ENCODE measurements at regions not wholly inside any gene's neighbourhood (a gene's known extent, or its start where the extent isn't known, plus 50 kb on each side); places are given as distances from the start of the nearest gene placed in this dataset.

- TF ChIP-seq SRF (IDR thresholded peaks at IDR 0.05; ENCODE audit: low read depth, low read length): no peak
- no peak for TF ChIP-seq ASH2L (IDR thresholded peaks at IDR 0.05; ENCODE audit: low read length)
- TF ChIP-seq JUND (IDR thresholded peaks at IDR 0.05; ENCODE audit: low read length): no peak
- no peak for TF ChIP-seq SIN3A (conservative IDR thresholded peaks at IDR 0.05 in 1 of 2, IDR thresholded peaks at IDR 0.05 in 1 of 2; ENCODE audit: low read depth in 1 of 2, low read length in 2 of 2)
Measured at GRCh38 chr15:47640079-47640478, 77.2 kb upstream of the SEMA6D start (continued).

Measured in H1 (cell line).